ENCODE measurements at regions not wholly inside any gene's neighbourhood (a gene's known extent, or its start where the extent isn't known, plus 50 kb on each side); places are given as distances from the start of the nearest gene placed in this dataset.

DNA sequence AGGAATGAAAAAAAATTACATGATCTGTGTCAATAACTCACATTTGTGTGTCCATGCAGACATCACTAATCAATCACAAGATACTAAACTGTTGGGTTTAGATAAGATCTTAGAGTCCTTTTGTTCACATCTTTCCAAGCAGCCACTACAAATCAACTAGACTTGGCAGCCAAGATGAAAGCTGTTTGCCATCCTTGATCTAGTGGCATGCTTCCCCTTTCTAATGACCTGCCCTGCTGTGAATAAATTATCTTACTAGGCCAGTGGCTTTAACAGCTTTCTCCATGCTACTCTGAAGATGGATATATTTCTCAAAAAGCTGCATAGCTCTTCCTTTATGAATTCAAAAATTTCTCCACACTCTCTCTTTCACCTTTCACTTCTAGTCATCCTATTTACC lies 1338.0 kb upstream of the ACVR2A start:
- no peak overlapping the region for H3K9ac ChIP-seq (ENCODE audit: insufficient read depth, low read length)
- no peak for DNase-seq (ENCODE audit: low read depth in 2 of 2)
- H3K4me1 ChIP-seq (ENCODE audit: control insufficient read depth, extremely low read depth, insufficient read depth, low read length), result no peaks in the 10 kb centered on the region
- H4K20me1 ChIP-seq (ENCODE audit: control insufficient read depth, extremely low read depth, insufficient read depth, low read length), result no peaks in the 10 kb centered on the region
- H3K36me3 ChIP-seq (ENCODE audit: control insufficient read depth, insufficient read depth, low read length), result no peaks in the 10 kb centered on the region
- H3K9me3 ChIP-seq (ENCODE audit: control insufficient read depth, insufficient read depth, low read depth, low read length), result no peaks in the 10 kb centered on the region
- H3K79me2 ChIP-seq (ENCODE audit: control insufficient read depth, insufficient read depth, low read length), result no peaks in the 10 kb centered on the region
- no peaks in the 10 kb centered on the region for H3K27me3 ChIP-seq (ENCODE audit: control insufficient read depth, insufficient read depth, low read length)
- no peak overlapping the region for H3K4me2 ChIP-seq (ENCODE audit: extremely low read depth, insufficient read depth, low read length)
- no peak overlapping the region for H3K27ac ChIP-seq (ENCODE audit: insufficient read depth, low read length)
- H2AFZ ChIP-seq (ENCODE audit: low read length), result no peak overlapping the region
- no peak for TF ChIP-seq EZH2 (IDR thresholded peaks at IDR 0.05; ENCODE audit: low read length, missing control alignments)
- TF ChIP-seq, protein P1, sequence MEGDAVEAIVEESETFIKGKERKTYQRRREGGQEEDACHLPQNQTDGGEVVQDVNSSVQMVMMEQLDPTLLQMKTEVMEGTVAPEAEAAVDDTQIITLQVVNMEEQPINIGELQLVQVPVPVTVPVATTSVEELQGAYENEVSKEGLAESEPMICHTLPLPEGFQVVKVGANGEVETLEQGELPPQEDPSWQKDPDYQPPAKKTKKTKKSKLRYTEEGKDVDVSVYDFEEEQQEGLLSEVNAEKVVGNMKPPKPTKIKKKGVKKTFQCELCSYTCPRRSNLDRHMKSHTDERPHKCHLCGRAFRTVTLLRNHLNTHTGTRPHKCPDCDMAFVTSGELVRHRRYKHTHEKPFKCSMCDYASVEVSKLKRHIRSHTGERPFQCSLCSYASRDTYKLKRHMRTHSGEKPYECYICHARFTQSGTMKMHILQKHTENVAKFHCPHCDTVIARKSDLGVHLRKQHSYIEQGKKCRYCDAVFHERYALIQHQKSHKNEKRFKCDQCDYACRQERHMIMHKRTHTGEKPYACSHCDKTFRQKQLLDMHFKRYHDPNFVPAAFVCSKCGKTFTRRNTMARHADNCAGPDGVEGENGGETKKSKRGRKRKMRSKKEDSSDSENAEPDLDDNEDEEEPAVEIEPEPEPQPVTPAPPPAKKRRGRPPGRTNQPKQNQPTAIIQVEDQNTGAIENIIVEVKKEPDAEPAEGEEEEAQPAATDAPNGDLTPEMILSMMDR (conservative IDR thresholded peaks at IDR 0.05 in 1 of 2, IDR thresholded peaks at IDR 0.05 in 1 of 2; ENCODE audit: low read depth in 1 of 2, low read length in 2 of 2), result no peak
- H3K4me3 ChIP-seq (replicated peaks in 1 of 4; ENCODE audit: control extremely low read depth in 1 of 4, insufficient read depth in 1 of 4, low read depth in 3 of 4, low read length in 4 of 4), result no peak overlapping the region

DNA sequence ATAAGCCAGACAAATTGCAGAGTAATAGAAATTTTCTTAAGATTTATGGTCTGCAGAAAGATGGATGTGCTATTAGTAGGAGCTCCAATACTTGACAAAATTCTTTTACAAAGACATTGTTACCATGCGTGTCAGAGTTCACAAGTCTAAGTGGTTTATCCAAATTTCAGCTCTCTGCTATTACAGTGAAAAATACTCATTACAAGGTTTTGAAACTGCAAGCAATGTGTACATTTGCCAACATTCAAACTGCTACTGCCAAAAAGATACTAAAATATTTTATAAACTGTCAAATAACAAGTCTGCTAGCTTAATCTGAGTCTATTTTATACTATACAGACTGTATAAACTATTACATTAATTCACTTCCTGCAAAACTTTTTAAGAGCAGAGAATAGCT lies 1341.5 kb upstream of the ACVR2A start:
- Histone ChIP-seq H3K4me1 (ENCODE audit: control insufficient read depth, extremely low read depth, insufficient read depth, low read length) (no peaks in the 10 kb centered on the region), H3K27ac (ENCODE audit: insufficient read depth, low read length) (no peak overlapping the region), H3K9ac (ENCODE audit: insufficient read depth, low read length) (no peak overlapping the region), H3K36me3 (ENCODE audit: control insufficient read depth, insufficient read depth, low read length) (no peaks in the 10 kb centered on the region), H4K20me1 (ENCODE audit: control insufficient read depth, extremely low read depth, insufficient read depth, low read length) (no peaks in the 10 kb centered on the region), H2AFZ (ENCODE audit: low read length) (no peak overlapping the region), H3K9me3 (ENCODE audit: control insufficient read depth, insufficient read depth, low read depth, low read length) (no peaks in the 10 kb centered on the region), H3K4me2 (ENCODE audit: extremely low read depth, insufficient read depth, low read length) (no peak overlapping the region), H3K4me3 (replicated peaks in 1 of 4; ENCODE audit: control extremely low read depth in 1 of 4, insufficient read depth in 1 of 4, low read depth in 3 of 4, low read length in 4 of 4) (no peak overlapping the region), H3K79me2 (ENCODE audit: control insufficient read depth, insufficient read depth, low read length) (no peaks in the 10 kb centered on the region), H3K27me3 (ENCODE audit: control insufficient read depth, insufficient read depth, low read length) (no peaks in the 10 kb centered on the region)
- TF ChIP-seq, protein P1 (conservative IDR thresholded peaks at IDR 0.05 in 1 of 2, IDR thresholded peaks at IDR 0.05 in 1 of 2; ENCODE audit: low read depth in 1 of 2, low read length in 2 of 2), result no peak
- TF ChIP-seq EZH2 (IDR thresholded peaks at IDR 0.05; ENCODE audit: low read length, missing control alignments), result no peak
- DNase-seq (ENCODE audit: low read depth in 2 of 2), result no peak

DNA sequence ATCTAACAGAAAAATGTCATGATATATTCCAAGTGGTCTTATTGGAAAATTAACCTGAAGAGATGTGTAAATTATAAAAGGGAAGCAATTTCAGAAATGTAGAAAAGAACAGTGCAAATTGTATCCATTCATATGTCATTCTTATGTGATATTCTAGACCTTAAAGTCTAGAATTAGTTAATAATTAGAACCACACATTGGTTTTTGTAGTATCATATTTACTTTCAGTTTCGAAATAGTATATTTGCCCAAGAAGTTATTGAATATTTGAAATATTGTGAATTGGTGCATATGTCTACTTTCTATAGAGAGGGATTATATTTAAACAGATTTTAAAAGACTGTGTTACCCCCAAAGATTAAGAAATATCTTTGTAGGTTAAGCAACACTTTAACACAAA lies 1348.6 kb upstream of the ACVR2A start:
- no peaks in the 10 kb centered on the region for H3K36me3 ChIP-seq (ENCODE audit: control insufficient read depth, insufficient read depth, low read length)
- H4K20me1 ChIP-seq (ENCODE audit: control insufficient read depth, extremely low read depth, insufficient read depth, low read length), result no peaks in the 10 kb centered on the region
- no peaks in the 10 kb centered on the region for H3K4me1 ChIP-seq (ENCODE audit: control insufficient read depth, extremely low read depth, insufficient read depth, low read length)
- H3K9me3 ChIP-seq (ENCODE audit: control insufficient read depth, insufficient read depth, low read depth, low read length), result no peaks in the 10 kb centered on the region
- DNase-seq (ENCODE audit: low read depth in 2 of 2), result no peak
- no peaks in the 10 kb centered on the region for H3K79me2 ChIP-seq (ENCODE audit: control insufficient read depth, insufficient read depth, low read length)
- TF ChIP-seq, protein P1 (conservative IDR thresholded peaks at IDR 0.05 in 1 of 2, IDR thresholded peaks at IDR 0.05 in 1 of 2; ENCODE audit: low read depth in 1 of 2, low read length in 2 of 2), result no peak
- TF ChIP-seq EZH2 (IDR thresholded peaks at IDR 0.05; ENCODE audit: low read length, missing control alignments), result no peak
- no peak overlapping the region for H3K4me2 ChIP-seq (ENCODE audit: extremely low read depth, insufficient read depth, low read length)
- no peak overlapping the region for H3K27ac ChIP-seq (ENCODE audit: insufficient read depth, low read length)
- H3K27me3 ChIP-seq (ENCODE audit: control insufficient read depth, insufficient read depth, low read length), result no peaks in the 10 kb centered on the region
- no peak overlapping the region for H2AFZ ChIP-seq (ENCODE audit: low read length)
- H3K9ac ChIP-seq (ENCODE audit: insufficient read depth, low read length), result no peak overlapping the region
- no peak overlapping the region for H3K4me3 ChIP-seq (replicated peaks in 1 of 4; ENCODE audit: control extremely low read depth in 1 of 4, insufficient read depth in 1 of 4, low read depth in 3 of 4, low read length in 4 of 4)

Measured in fibroblast of lung (primary cell).